Ramos (cell line): ENCODE measurements at regions not wholly inside any gene's neighbourhood (a gene's known extent, or its start where the extent isn't known, plus 50 kb on each side); places are given as distances from the start of the nearest gene placed in this dataset.
"Not testable (repeated sequence)": the region's sequence is repeated elsewhere in the genome, so short reads cannot be mapped to it uniquely, and the experiment has no call there.

Source experiments
- in situ Hi-C: fragments of 300-500 bp; cut with MboI; formaldehyde crosslinking; loops from one replicate; pipeline ENCODE4 v1.14.3; 2022; ENCODE audit warnings: low sequenced_read_pairs; ENCODE audit not compliant: unreplicated experiment

DNA sequence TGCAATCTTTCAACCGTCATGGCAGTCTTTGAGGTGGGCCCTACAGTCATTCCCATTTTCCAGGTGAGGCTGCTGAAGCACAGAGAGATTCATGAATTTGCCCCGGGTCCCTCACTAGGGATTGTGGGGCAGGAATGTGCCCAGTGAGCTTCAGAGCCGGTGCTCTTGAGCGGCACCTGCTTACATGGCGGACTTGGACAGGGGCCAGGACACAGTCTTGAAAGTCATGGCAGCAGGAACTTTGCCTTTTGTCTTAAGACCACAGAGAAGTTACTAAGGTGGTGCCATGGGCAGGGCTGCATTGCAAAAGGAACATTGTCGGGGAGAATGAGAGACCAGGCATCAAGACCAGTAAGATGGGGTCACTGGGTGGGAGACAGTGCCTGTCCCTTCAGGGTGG, 363.4 kb downstream of the FOXL1 start:
- in situ Hi-C loops, result no loop called here

DNA sequence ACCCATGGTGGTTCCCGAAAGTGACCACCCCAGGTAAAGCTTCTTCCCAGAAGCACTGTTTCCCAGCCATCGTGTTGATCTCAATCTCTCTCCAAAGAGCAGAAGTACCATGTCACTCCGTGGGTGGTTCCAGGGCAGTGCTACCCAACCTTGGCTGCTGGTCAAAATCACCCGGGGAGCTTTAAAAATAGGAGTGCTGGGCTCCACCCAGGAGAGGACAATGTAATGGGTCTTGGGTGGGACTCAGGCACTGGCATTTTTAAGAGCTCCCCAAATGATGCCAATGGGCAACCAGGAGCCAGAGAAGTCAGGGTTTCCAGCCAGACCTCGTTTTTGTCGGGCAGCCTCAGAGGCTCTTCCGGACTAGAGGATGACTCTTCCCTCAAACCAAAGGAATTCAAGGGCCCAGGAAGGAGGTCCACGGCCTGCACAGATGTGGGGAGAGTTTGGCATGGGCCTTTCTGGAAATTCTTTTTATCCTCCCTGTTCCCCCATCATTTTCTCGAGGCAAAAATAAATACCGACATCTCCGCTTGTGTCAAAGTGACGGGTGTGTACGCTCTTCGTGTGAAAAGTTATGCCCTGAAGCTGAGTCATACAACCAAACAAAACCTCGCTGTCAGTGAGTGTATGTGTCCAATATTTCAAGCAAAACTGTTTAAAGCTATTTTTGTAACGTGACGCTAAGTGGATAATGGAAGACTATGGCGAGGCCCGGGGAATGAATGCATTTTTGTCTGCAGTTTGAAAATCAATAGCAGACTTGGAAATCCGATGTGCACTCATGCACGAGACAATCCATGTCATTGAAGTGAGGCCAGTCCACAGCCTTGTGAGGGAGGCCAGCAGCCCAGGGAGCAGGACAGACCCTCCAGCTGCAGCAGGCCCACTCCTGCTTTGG, 364.1 kb downstream of the FOXL1 start:
- in situ Hi-C loops, result no loop called here

DNA sequence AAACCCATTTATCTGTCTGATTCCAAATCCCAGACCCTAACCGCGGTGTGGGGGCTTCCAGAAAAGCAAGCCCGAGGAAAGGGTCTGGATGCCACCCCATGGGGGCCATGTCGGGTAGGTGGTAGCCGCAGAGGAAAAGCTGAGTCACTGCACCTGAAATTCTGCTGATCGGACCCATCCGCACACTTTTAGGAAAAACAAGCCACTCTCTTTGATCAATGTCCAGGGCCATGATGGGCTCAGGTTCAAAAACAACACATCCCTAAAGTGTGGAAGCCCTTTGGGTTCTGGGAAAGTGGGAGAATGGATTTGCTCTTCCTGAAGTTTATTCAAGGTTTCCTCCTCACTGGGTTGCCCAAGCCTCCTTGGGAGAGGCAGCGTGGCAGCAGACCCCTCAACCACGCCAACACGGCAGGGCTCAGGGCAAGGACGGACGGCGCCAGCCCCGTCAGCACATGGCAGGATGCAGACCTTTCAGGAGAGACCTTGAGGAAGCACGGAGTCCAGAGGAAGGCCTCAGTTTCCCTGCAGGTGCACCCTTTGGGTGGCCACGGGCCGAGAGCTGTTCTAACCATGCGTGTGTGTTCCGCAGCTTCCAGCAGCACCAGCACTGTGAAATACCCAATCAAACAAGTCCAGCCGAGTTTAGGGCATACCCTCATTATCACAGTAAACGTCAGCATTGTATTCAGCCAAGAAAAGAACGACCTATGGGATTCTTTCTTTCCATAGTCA, 367.0 kb downstream of the FOXL1 start:
- in situ Hi-C loops, result no loop called here

GRCh38 chr16:86946396-86946795, 368.0 kb downstream of the FOXL1 start:
- in situ Hi-C loops, result no loop called here

GRCh38 chr16:86946981-86947380, 368.6 kb downstream of the FOXL1 start:
- in situ Hi-C loops, result no loop called here

DNA sequence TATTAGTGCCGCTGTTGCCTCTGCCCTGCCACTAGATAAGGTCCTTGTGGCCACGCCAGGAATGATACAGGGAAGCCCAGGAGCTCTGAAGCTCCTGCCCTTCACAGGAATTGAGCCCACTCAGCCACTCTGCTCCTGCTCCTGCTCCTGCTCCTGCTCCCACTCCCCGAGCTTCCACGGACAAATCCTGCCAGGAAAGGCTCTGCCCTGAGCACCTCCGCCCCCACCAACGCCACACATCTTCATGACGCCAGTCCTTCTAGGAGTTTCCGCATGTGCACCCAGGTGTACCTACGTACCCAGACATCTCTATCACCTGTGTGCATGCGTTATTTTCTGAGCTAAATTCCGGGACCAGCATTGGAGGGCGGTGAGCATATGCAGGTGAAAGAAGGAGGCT, 369.1 kb downstream of the C16orf95 start:
- in situ Hi-C loops, result no loop called here

DNA sequence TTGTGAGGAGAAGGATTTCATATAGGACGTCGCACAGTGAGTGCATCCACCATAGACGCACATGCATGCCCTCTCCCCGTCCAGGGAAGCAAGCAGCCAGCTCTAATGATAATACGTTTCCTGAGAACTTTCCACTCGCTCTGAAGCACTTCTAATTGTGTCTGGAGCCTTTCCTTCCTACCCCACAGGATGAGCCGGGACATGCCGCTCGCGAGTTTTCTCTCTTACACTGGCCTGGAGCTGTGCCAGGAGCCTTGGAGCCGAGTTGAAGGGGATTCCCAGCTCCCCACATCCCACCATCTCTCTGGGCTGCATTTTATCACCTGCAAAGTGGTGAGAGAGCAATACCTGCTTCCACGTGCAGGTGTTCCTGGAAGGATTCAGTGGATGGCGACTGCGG, 368.1 kb downstream of the C16orf95 start:
- in situ Hi-C loops, result no loop called here

- in situ Hi-C loops, result no loop called here
Observed at GRCh38 chr16:86949630-86950029, 367.6 kb downstream of the C16orf95 start.

GRCh38 chr16:86951041-86951822, 366.0 kb downstream of the C16orf95 start:
- in situ Hi-C loops, result no loop called here

DNA sequence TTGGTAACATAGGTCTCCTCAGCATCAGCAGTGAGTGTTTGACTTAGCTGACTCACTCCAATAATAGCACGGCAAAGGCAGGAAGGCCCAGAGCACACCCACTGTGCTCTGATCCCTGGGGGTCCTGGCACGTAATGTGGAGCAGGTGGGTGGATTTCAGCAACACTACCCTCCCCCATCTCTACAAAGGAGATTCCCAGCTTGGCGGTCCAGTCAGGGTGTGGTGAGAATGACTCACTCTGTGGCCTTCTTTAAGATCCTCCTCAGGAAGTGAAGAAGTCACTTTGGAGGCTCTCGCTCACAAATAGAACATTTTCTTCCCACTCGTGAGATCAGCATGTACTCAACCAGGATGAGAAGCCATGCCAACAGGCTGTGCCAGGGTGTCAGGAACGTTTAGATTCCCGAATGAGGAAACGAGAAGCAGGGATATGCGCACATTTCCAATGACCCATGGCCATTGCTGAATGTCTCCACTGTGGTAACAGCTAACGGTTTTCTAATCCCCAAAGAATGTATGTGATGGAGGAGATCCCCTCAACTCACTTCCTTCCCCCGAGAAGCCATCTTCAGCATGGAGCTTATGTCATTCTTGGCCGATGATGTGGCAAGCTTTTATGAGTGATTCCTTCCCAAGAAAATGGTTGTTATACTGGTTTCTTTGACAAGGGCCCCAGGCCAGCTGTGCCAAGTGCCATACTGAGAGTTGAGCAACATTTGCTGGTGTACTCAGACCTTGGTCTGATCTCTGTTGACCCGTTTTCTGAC, 365.2 kb downstream of the C16orf95 start:
- in situ Hi-C loops, result no loop called here

DNA sequence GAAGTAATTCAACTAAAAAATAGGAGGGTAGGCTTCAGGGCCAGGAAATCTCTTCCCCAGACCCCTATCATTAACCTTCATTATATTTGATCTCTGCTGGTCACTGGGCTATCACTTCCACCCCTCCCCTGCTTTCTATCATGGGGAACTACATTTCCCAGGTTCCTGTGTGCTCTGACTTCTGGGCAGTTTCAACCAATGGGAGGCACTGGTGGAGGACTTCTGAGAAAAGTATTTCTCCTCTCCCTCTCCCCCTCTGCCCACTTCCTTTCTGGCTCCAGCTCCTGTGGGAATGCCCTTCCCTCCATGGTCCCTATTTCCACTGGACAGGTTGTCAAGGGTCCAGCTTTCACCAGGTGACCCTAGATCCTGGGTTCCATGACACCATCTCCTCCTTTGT, 364.4 kb downstream of the C16orf95 start:
- in situ Hi-C loops, result no loop called here

GRCh38 chr16:86953631-86954391, 363.4 kb downstream of the C16orf95 start:
- in situ Hi-C loops, result no loop called here

GRCh38 chr16:86955136-86955855, 361.9 kb downstream of the C16orf95 start:
- in situ Hi-C loops, result no loop called here

DNA sequence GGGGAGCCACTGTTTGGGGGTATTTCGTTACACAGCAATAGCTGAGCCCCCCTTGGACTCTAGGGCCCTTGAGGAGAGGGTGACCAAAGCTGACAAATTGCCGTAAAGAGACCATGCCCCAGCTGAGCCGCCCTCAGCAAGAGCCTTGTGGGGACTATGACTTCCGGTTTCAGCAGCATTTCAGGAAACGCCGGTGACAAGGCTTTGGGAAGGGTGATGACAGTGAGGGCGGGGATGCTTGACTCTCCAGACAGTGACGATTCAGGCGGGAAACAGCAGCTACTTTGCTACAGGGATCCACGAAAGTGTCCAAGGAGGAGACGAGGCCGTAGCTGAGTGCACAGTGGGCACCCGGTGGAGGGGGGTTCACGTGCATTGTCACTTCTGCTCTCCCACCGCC, 360.8 kb downstream of the C16orf95 start:
- in situ Hi-C loops, result no loop called here

GRCh38 chr16:86957662-86958198, 359.5 kb downstream of the C16orf95 start:
- in situ Hi-C loops, result not testable (repeated sequence)

- in situ Hi-C loops, result no loop called here
Observed at GRCh38 chr16:86958423-86958822, 358.8 kb downstream of the C16orf95 start.

- in situ Hi-C loops, result no loop called here
Observed at GRCh38 chr16:86959091-86959651, 358.0 kb downstream of the C16orf95 start.

DNA sequence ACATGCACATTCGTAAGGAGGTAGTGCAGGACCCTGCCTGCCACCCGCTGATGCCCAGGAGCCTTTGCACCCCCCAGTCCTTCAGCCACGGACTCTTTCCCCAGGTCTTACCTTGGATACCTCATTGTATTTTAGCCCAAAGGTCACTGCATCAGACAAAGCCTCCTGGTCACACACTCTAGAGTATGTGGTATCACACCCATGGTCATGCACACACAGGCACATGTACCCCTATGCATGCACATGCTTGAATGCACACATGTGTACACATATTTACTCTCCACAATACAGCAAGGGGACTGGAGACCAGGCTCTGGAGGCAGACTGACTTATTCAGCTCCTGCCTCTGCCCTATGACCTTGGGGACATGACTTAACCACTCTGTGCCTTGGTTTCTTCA, 357.5 kb downstream of the C16orf95 start:
- in situ Hi-C loops, result no loop called here
